HG02852 (cell line): ENCODE measurements at regions not wholly inside any gene's neighbourhood (a gene's known extent, or its start where the extent isn't known, plus 50 kb on each side); places are given as distances from the start of the nearest gene placed in this dataset.
"Not testable (repeated sequence)": the region's sequence is repeated elsewhere in the genome, so short reads cannot be mapped to it uniquely, and the experiment has no call there.

Experiments
- ATAC-seq: cut with Tn5 transposase; IDR thresholded peaks from one replicate; pipeline ENCODE4 v1.9.1; 2021; ENCODE audit warnings: mild to moderate bottlenecking, moderate library complexity; ENCODE audit not compliant: unreplicated experiment

DNA sequence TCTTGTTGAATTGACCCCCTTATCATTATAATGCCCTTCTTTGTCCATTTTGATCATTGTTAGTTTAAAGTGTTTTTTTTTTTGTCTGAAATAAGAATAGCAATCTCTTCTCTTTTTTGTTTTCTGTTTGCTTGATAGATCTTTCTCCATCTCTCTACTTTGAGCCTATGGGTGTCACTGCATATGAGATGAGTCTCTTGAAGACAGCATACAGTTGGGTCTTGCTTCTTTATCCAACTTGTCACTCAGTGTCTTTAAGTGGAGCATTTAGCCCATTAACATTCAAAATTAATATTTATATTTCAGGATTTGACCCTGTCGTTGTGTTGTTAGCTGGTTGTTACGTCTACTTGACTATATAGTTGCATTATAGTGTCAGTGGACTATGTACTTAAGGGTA, 135.4 kb downstream of the HMHB1 start:
- ATAC-seq = no peak

DNA sequence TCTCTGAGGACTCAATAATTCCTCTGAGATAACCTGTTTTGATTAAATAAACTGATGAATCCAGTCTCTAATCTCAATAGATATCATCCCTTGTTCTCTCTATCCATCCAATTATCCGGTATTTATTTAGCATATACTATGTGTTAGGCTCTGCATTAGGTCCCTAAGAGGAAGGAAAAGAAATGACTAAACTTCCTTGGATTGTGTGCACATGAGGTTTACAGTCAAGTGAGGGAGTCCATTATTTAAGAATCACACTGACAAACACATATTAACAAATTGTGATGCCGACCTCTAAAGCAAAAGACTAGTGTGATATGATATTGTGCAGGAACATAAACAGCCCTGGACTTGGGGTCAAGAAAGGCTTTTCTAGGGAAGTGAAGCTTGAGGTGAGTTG, 140.8 kb downstream of the HMHB1 start:
- no peak for ATAC-seq

DNA sequence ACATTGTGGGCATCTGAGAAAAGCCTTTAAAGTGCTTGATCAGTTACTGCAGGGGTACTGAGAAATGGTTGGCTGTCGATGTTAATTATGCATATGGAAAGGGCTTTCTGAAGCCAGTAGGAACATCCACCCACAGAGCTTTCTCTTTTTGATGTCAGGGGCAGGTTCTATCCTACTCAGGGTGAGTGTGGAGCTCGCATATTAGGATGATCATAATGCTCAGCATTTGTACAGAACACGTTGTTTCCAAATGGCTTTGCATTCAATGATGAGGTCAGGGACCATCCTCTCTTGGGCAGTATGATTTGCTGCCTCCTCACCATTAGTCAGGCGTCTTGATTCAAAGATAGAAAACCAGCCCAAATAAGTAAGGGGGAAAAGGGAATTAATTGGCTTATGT, 141.9 kb downstream of the HMHB1 start:
- ATAC-seq = no peak

DNA sequence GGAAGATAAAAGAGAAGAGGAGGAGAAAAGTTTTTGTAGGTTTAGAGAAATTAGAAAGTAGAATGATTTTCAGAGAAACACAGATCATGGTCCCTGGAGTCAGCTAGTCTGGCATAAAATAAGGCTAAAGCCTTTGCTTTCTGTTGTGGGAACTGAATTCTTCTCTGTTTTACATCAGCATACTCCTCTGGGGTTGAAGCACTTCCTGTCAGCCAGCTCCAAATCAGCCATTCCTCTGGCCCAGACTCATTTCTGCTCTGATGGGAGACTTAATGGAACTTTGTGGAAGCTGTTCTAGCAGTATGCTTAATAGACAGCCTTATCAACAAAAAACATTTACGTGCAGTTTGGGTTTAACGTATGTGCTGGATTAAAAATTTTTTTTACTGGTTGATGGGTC, 143.2 kb downstream of the HMHB1 start:
- no peak for ATAC-seq

DNA sequence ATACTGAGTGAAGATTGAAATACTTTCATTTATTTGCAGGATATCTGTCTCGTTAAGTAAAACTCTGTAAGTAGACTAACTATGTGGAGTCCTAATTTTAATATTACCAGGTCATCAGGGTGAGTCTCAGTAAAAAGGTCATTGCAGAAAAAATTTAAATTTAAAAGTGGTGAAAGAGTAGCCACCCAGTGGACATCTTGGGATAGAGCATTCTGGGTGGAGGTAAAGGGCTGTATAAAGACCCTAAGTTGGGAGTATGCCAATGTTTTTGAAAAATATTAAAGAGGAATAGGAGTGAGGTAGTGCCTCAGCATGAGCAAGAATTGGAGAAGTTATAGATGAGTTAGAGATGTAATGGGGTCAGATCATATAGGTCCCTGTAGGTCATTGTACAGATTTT, 145.5 kb downstream of the HMHB1 start:
- ATAC-seq = no peak

DNA sequence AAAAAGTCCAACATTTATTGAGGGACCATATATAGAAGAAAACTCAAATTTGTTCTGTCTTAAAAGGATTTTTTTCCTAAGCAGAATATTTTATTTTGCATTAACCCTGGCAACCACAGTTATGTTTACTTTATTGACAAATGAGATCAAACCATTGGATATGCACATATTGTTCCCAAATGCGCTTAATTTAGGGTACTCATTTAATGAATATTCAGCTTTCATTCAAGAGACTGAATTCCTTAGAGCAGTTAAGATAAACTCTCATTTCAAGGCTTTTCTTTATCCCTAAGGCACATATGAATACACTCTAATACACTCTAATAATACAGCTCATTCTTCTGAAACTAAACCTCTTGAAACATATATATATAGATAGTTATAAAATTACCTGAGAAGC, 150.2 kb downstream of the HMHB1 start:
- no peak for ATAC-seq

DNA sequence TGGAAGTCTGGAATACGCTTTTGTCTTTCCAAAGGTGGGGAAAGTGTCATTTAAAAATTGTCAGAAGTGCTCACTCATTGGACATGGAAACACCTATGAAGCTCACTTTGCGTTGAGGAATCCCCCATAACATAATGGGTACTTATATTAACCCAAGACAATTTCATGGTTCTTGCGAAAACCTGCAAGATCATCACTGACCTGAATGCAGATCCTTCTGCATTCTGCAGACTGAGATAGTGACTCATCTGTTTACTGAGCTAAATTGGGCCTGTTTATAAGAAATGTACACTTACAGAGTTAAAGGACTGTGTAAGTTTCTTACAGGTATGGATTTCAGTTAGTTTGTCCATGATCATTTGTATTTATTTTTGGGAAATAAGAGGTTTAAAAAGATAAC, 153.0 kb downstream of the HMHB1 start:
- no peak for ATAC-seq

DNA sequence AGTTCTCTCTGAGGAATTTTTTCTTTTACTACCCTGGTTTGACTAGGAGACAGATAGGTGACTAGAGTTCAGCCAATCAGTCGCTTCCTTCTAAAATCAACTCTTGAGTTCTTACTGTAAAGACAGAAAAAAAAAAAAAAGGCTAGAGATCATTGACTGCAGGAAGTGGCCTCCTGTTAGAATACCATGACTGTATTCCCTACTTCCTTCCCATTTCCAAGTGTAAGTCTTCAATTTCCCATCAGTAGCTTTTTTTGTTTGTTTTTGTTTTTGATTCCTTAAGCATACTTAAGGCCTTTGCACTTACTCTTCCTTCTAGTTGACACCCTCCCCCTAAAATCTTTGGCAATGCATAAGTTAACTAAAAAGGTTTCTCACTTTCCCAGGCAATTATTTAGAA, 154.3 kb downstream of the HMHB1 start:
- no peak for ATAC-seq

DNA sequence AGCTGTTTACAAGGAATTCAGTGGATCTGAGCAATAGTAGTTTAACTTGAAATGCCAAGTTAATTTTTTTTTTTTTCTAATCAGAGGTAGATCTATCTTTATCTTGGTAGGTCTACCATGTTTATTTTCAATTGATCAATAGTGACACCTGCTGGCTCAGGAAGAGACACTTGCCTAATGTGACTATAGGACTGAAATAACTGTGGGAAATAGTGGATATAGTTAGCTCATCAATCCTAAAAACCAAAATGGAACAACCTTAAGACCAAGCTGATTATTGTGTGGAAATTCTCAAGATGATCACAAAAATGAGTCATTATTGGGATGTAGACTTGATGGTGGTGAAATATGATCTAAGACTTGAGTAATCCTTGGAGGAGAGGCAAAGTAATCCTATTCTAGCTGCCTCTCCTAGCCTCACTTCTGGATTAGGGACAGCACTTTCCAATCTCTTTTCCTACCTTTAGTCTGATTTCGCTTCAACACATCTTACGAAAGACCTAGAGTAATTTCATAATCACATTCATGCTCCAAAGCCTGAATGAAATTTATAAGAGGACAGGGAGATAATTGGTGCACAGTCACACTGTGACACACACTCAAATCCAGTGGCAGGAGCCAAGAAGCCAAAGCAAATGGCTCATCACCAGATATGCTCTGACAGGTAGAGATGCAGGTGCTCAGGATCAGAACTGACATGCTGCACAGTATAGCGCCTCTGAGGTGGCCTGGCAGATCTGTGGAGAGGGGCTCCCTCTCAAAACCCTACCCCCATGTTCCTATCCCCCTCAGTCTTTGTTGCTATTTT, 156.3 kb downstream of the HMHB1 start:
- ATAC-seq = peak; percentile 58

DNA sequence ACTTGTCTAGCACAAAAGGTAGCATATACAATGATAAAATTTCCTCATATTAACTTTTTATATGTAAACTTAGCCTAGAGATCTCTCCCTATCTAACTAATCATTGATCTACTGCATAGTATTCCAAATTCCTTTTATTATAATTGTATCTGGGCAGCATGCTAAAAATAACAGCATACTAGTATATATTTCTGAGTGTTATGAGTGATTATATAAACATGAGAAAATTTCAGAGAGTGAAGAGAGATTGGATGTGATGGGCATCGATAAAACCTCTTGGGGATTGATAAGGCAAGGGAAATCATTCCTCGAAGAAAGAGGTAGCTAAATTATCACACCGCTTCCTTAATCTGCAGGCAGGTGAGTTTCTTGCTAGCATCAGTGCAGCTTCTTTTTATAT, 158.2 kb downstream of the HMHB1 start:
- no peak for ATAC-seq

DNA sequence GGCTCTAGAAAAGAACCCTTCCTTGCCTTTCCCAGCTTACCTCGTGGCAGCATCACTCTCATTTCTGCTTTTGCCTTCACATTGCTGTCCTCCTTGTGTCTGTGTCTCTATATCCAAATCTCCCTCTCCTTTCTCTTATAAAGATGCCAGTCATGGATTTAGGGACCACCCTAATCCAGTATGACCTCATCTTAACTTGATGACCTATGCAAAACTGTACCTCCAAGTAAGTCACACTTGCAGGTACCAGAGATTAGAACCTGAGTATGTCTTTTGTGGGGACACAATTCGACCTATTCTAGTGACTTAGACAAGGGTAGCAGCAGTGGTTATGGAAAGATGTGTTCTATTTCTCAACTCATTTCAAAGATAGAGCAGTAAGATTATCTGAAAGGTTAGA, 160.1 kb downstream of the HMHB1 start:
- no peak for ATAC-seq

DNA sequence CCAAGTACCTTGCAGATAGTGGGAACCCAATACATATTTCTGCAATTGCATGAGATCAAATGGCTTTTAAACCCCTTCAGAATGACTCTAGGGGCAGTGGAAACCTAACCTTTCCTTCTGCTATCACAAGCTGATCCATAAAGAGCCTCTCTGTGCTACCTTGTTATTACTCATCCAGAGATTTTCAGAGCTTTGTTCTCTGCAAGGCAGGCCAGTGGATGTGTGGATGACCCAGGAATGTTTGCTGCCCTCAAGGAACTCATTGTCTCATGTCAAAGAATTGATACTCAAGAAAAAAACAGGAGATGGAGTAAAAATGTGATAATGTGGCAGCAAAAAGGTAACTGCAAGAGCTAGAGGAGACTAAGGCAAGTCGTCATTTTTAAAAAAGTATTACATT, 164.1 kb downstream of the HMHB1 start:
- ATAC-seq = no peak

DNA sequence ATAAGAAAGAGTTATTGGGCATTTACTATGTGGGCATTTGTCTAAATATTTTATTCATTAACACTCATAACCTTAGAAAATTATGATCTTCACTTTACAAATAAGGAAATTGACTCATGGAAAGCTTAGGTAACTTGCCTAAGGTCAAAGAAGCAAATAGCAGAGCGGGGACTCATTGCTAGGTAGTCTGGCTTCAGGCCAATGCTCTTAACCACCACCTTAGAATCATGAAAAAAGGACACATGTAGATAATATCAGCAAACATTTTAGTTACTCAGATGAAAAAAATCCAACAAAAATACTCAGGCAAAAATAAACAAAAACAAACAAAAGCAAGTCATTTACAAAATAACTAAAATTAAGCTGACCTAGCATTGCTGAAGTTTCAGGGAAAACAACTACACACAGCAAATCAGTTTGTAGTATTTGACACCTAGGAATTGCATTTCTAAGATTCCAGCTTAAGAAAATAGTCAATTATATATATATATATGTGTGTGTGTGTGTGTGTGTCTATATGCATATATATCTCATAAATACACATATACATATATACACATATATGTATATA, 166.0 kb downstream of the HMHB1 start:
- ATAC-seq = no peak

DNA sequence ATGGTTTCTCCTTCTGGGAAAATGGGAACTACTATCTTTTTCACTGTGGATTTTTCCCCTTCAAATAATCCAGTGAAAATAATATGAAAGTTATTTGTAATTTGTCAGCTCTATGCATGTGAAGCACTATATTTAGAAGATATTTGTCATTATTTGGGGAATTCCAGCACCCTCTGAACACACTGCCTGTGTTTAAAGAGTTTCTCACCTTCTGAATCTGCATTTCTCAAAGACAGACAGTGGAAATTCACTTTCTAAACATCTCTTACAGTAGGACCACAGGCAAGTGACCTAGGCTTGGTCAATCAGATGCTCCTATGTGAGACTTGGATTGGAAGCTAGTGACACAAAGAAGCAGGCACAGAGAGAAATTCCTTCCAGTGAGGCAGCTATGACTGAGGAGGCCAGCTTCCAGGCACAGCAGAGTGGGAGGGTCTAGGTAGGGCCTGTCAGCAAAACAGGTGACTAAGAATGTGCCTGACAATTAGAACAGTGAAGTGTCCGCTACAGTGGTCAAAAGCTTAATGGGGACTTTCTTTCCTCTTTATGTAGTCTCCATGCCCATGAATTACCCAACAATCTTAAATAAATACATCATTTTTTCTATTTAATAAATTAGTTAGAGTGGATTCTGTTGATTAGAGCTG, 167.2 kb downstream of the HMHB1 start:
- ATAC-seq = peak; percentile 84

DNA sequence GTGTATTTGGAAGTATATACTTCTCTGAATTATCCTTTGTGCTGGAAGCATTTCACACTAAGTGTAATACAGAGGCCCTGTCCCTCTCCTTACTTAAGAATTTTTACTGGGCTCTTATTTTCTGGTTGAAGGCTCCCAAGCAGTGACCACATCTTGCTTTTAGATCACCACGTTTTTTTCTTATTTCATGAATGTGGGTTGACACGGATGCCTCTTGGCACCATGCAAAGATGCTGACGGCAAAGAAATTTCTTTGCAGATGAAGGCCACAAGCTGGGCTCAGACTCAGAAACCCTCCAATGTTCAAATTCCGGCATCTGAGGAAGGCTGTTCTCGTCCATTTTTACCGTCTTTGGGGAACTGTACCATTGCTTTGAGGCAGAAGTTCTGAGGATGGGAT, 168.5 kb downstream of the HMHB1 start:
- ATAC-seq = no peak

DNA sequence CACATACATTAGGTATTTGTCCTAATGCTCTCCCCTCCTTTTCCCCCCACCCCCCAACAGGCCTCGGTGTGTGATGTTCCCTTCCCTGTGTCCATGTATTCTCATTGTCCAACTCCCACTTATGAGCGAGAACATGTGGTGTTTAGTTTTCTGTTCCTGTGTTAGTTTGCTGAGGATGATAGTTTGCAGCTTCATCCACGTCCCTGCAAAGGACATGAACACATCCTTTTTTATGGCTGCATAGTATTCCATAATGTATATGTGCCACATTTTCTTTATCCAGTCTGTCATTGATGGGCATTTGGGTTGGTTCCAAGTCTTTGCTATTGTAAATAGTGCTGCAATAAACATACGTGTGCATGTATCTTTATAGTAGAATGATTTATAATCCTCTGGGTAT, 171.0 kb downstream of the HMHB1 start:
- ATAC-seq = not testable (repeated sequence)

DNA sequence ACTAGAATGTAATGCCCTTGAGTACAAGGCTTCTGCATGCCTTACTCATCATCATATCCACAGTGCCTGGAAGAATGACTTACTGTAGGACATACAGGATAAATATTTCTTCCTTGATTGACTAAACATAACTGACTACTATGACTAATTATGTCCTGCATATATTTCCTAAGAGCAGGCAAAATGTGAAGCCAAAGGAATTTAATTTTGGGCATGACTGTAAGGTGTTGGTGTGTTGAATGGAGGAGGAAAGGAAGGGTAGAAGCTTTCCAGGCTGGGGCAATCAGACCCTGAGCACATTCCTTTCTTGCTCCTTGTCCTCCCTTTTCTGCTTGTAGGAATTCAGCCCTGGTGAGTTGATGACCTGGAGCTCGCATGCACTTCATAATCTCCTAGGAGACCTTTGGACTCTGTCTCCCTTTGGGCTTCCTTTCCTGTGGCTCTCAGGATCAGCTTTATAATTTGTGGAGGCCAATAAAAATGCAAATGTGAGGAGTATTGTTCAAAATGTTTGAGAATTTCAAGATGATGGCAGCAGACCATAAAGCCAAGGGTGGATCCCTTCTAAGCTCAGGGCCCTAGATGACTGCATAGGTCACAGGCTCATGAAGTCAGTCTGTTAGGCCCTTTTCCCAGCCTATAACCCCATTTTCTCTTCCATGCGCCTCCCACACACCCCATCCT, 174.0 kb downstream of the HMHB1 start:
- ATAC-seq = no peak

DNA sequence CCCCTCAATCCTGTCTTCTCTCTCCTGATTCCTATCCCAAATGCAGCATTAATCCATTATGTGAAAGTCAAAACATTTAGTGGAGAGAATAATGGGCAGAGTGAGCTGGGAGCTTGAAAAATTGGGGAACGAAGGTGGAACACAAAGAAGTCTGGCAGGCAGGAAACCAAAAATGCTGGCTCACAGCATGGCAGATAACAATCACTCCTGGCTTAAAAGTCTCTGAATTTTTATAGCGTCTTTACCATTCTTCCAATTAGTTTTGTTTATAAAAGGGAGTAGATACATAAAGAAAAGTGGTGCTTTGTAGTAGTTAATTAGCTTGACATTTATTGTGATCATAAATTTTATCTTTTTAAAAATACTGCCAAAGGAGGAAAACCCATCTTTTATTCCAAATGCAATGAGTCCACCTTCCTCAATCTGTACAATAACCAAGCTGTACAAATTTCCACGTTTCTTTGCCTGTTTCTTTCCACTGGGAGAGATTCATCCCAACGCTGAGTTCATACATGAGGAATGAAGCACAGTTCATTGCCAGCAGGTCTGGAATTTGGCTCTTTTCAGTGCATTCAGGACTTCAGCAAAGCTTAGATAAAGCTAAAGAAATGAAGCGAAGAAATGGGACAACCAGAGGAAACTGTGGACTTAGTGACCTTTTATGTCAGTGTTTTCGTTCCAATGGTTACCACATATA, 174.7 kb downstream of the HMHB1 start:
- ATAC-seq = no peak

DNA sequence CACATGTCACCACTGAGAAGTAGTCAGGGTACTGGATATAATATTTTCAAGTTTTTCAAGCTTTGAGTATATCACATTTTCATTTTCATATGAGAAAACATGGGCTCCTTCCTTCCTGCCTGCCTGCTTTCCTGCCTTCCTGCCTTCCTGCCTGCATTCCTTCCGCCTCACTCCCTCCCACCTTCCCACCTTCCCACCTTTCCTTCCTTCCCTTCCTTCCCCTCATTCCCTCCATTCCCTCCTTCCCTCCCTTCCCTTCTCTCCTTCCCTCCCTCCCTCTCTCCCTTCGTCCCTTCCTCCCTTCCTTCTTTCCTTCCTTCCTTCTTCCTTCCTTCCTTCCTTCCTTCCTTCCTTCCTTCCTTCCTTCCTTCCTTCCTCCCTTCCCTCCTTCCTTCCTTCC, 175.3 kb downstream of the HMHB1 start:
- no peak for ATAC-seq

DNA sequence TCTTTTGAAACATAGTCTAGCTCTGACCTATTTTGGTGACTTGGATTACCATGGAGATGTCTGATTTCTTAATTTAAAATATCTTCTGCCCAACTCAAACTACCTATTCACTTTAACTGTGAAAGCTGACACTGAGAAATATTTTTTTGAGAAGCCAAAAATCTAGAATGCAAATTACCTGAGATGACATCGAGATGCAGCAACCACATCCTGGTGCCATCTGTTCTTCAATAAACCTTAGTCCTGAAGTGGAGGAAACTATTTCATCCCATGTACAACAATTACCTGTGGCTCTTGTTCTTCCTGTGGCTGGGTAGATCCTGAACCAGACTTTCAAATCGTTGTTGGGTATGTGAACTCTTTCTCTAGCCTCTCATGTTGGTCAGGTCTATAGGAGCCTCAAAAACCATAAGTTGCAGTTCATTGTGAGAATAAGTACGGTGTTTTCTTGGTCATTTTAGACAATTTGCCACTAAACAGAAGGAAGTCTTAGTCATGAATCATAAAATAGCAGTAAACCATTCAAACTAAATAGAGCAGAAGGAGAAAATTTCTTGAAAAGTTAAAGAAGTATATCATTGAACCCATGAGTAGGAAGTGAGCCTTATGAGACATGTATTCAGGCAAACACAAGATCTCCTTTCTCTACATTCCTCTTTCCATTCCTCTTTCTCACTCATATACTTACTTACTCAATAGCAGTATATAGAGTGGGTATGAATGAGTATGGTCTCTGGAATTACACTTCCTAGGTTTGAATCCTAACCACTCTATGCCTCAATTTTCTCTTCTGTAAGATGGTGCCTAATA, 176.0 kb downstream of the HMHB1 start:
- ATAC-seq = peak; percentile 62
